GM12801 (cell line): ENCODE measurements at regions not wholly inside any gene's neighbourhood (a gene's known extent, or its start where the extent isn't known, plus 50 kb on each side); places are given as distances from the start of the nearest gene placed in this dataset.

ENCODE experiments used
- CTCF ChIP-seq: IDR thresholded peaks from one replicate; pipeline ENCODE4 v1.5.1; 2011; ENCODE audit warnings: control low read depth; ENCODE audit not compliant: insufficient read length; ENCODE audit errors: extremely low read depth

DNA sequence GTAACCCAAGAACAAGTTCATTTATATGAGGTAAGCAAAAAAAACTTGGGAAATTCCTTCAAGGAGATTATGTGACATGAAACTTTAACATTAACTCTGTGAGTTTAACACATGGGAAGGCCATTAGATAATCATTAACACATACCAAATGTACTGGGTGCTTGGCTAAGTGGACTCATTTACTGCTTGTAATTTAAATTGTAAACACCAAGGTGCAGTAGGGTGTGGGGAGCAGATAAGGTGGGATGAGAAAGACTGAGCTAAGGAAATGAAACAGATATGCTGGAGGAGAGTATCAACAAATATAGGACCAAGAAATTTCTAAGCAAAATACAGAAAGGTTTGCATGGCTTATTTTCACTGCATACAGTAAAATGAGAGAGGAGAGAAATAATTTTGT lies 2384.8 kb upstream of the ACO1 start:
- TF ChIP-seq CTCF: no peak

DNA sequence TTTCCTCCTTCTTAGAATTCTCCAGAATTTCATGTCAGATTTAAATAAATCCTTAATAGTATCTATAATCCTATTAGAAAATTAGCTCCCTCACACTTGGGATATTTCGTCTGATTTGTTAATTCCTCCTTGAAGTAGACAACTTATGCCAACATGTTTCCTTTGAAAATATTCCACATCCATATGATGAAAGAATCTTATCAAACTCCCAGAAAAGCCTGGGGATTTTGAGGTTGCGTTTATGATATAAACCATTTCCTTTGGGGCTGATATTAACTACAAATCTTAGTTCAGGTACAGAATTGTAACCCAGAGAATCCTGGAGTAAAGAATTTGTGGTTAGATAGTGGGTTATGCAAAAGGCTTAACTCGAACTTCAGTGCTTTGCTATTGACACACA lies 2373.8 kb upstream of the ACO1 start:
- TF ChIP-seq CTCF: no peak

GRCh38 chr9:30012622-30013021 lies 2371.8 kb upstream of the ACO1 start:
- no peak for TF ChIP-seq CTCF

DNA sequence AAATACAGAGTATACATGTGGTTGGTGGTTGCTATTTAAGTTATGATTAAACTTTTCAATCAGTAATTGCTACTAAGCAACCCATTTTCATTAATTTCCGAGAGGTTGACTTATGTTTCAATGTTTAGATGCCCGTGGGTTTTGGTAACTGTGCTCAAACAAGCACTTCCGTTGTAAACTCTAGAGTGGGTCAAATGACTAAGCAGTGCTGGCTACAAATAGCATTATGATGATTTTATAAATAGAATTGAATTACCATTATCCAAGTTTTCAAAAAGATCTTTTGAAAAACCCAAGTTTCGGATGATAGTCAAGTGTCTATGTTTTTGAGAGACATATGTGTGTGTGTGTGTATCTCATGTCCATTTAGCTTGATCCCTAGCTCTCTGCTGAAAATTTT lies 2369.4 kb upstream of the ACO1 start:
- no peak for TF ChIP-seq CTCF

GRCh38 chr9:30020161-30020560 lies 2364.3 kb upstream of the ACO1 start:
- TF ChIP-seq CTCF: no peak

- TF ChIP-seq CTCF: no peak
These were observed 2348.7 kb upstream of the ACO1 start for GRCh38 chr9:30035761-30036160.

- no peak for TF ChIP-seq CTCF
These were observed 2347.9 kb upstream of the ACO1 start for GRCh38 chr9:30036558-30036957.

- TF ChIP-seq CTCF: no peak
These were observed 2344.7 kb upstream of the ACO1 start for GRCh38 chr9:30039712-30040111.
